BE2C (cell line): ENCODE measurements at regions not wholly inside any gene's neighbourhood (a gene's known extent, or its start where the extent isn't known, plus 50 kb on each side); places are given as distances from the start of the nearest gene placed in this dataset.

Experiments
- DNase-seq: peaks from one replicate; pipeline ENCODE4 v3.0.0-alpha.2; 2020
- H3K27me3 ChIP-seq: fragments of 250-450 bp; sonication (Bioruptor Pico); 2 replicates; pipeline ENCODE4 v1.5.1; 2020; ENCODE audit warnings: mild to moderate bottlenecking
- H3K36me3 ChIP-seq: fragments of 250-450 bp; sonication (Bioruptor Pico); 2 replicates; pipeline ENCODE4 v1.5.1; 2020; ENCODE audit warnings: mild to moderate bottlenecking
- H3K4me1 ChIP-seq: fragments of 250-450 bp; sonication (Bioruptor Pico); 2 replicates; pipeline ENCODE4 v1.5.1; 2020
- H3K4me3 ChIP-seq: 2 replicates; pipeline ENCODE4 v1.5.1; 2011; ENCODE audit warnings: low read depth, low read length
- H3K9me3 ChIP-seq: fragments of 250-450 bp; sonication (Bioruptor Pico); 2 replicates; pipeline ENCODE4 v1.5.1; 2020
- TF ChIP-seq, protein P1 (sequence below): IDR thresholded peaks from 2 replicates; pipeline ENCODE4 v1.5.1; 2012; ENCODE audit warnings: mild to moderate bottlenecking, low read depth, low read length

DNA sequence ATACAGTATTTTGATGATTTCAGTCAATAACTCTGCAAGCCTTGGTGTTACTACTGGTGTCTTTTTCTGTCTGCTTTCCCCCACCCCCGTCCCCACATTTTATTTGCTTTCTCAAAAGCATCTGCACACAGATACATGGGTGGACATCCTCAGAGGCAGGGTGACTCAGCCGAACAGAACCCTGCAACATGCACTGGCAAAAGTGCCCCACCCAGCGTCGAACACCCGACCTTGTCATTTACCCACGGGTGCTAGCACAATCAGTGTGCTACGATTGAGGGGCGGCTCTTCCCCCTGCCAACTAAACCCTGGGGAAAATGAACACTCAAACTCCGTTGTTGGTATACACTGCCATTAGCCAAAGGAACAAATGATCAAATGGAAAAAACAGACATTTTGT is 115.9 kb upstream of the NAA20 start:
- Histone ChIP-seq H3K36me3 (no peaks in the 10 kb centered on the region), H3K9me3 (no peaks in the 10 kb centered on the region), H3K4me1 (no peaks in the 10 kb centered on the region), H3K4me3 (no peak overlapping the region), H3K27me3 (no peaks in the 10 kb centered on the region)
- TF ChIP-seq, protein P1, sequence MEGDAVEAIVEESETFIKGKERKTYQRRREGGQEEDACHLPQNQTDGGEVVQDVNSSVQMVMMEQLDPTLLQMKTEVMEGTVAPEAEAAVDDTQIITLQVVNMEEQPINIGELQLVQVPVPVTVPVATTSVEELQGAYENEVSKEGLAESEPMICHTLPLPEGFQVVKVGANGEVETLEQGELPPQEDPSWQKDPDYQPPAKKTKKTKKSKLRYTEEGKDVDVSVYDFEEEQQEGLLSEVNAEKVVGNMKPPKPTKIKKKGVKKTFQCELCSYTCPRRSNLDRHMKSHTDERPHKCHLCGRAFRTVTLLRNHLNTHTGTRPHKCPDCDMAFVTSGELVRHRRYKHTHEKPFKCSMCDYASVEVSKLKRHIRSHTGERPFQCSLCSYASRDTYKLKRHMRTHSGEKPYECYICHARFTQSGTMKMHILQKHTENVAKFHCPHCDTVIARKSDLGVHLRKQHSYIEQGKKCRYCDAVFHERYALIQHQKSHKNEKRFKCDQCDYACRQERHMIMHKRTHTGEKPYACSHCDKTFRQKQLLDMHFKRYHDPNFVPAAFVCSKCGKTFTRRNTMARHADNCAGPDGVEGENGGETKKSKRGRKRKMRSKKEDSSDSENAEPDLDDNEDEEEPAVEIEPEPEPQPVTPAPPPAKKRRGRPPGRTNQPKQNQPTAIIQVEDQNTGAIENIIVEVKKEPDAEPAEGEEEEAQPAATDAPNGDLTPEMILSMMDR = no peak
- DNase-seq = no peak

DNA sequence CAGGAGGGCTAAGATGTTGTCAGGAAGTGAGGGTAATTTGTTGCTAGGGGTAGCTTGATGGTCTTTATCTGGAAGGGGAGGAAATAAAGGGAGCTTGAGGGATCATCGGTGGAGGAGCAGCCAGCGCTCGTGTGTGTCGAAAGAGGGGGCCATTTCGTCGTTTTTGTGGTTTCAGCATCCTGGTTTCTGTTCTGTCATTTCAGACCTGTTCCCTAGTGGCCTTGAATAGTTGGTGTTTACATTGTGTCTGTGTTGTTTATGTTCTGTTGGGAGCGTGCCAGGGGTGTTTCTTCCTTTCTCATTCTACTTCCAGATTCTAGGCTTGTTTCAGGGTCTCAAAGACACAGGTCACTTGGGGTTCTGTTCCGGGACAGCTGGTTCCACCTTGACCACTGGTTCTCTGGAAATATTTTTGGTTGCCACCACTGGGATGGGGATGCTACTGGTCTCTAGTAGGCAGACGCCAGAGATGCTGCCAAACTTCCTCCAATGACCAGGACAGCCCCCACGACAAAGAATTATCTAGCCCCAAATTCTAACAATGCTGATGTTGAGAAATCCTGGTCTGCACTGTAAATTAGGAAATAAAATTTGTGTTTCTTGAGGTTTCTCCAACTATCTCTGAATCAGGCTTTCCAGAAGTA is 113.9 kb upstream of the NAA20 start:
- TF ChIP-seq, protein P1 = peak; percentile 50
- peak; percentile 22 for DNase-seq
- Histone ChIP-seq H3K27me3 (no peaks in the 10 kb centered on the region), H3K9me3 (no peaks in the 10 kb centered on the region), H3K4me1 (no peaks in the 10 kb centered on the region), H3K36me3 (no peaks in the 10 kb centered on the region), H3K4me3 (no peak overlapping the region)

DNA sequence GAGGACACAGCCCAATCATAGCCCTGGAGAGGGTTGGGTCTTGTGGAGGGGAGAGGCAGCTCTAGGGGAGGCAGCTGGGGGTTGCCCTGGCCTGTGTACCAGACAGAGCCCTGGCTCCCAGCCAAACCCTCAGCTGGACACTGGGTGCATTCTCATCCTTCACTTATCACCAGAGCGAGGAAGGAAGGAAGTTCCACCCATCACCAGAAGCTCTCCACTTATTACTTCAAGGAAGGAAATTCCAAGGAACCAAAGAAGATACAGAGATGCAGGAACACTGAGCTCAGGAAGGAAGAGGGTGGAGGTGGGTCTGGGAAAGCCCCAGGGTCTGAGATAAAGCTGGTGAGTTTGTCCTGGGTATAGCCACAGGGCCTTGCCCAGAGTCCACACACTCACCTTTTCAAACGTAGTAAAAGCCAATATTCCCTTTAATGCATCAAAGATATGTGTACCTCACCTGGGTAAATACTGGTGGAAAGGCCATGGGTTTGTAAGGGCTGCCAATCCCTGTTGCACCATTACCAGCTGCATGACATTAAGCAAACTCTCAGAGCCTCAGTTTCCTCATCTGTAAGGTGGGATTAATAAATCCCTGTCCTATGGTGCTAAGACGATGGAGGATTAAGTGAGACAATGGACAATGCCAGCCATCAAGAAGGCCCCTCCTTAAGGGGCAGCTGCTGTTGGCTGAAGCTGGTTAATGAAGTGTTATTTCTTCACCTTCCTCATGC is 109.7 kb upstream of the NAA20 start:
- Histone ChIP-seq H3K4me3 (no peak overlapping the region), H3K4me1 (no peaks in the 10 kb centered on the region), H3K9me3 (no peaks in the 10 kb centered on the region), H3K36me3 (no peaks in the 10 kb centered on the region), H3K27me3 (no peaks in the 10 kb centered on the region)
- TF ChIP-seq, protein P1 = no peak
- DNase-seq = no peak

DNA sequence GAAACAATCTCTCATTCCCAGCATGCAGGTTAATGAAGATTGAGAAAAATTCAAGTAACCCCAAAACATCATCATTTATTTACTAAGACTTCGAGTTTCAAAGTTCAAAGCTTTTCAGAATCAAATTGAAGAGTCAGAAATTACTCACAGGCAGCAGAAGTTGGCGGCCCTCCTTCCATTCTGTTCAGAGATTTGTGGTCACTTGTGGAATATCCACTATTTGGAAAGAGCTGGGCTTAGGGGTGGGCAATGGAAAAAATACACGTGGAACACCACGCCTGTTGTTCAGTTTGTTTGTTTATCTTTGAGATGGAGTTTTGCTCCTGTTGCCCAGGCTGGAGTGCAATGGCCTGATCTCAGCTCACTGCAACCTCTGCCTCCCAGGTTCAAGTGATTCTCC is 108.6 kb upstream of the NAA20 start:
- TF ChIP-seq, protein P1 = no peak
- Histone ChIP-seq H3K9me3 (no peaks in the 10 kb centered on the region), H3K4me3 (no peak overlapping the region), H3K27me3 (no peaks in the 10 kb centered on the region), H3K4me1 (no peaks in the 10 kb centered on the region), H3K36me3 (no peaks in the 10 kb centered on the region)
- DNase-seq = no peak

DNA sequence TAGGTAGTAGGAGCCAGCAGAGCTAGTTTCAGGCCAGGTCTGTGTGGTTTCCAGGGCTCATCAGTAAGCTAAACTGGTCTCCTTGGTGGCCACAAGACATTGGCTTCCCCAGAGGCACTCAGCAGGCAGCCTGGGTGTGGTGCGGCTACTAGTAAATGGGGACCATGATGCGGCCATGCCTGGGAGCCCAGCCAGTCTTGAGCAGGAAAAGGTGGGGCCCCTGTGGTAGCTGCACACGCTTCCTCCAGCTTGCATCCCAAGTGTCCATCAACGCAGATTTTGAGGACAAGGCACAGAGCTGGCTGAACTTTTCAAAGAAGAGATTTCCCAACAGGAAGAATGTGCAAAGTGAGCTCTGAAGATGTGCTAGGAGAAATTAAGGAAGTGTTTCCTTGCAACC is 107.4 kb upstream of the NAA20 start:
- TF ChIP-seq, protein P1 = no peak
- no peaks in the 10 kb centered on the region for H3K4me1 ChIP-seq
- no peaks in the 10 kb centered on the region for H3K36me3 ChIP-seq
- peaks cover 7% of the 10 kb centered on the region; the same call in 1 of the 2 replicates for H3K27me3 ChIP-seq
- no peaks in the 10 kb centered on the region for H3K9me3 ChIP-seq
- no peak overlapping the region for H3K4me3 ChIP-seq
- DNase-seq = no peak

DNA sequence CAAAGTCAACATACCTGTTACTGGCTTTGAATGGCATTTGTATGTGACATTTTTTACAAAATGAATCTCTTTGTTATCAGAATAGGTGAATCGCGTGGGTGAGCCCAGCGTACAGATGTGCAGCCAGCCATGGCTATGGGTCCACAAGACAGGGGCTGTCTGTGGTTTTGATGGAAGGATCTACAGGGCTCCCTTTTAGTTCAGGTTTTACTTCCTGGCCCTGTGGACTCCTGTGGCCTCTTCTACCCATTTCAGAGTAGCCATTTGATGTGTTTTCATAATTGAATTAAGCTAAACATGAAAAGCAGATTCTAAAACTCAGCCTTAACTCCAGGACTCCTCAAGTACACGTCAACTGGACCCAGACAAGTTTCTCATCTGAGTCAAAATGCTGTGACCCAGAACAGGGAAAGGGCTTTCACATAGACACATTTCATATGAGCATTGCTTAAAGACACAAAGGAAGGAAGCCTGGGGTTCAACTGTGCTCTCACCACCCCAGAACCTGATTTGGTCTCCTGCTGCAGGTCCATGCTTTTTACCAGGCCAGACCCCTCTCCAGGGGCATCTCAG is 105.3 kb upstream of the NAA20 start:
- peaks cover 19% of the 10 kb centered on the region for H3K27me3 ChIP-seq
- no peaks in the 10 kb centered on the region for H3K36me3 ChIP-seq
- no peaks in the 10 kb centered on the region for H3K4me1 ChIP-seq
- DNase-seq = no peak
- no peak overlapping the region for H3K4me3 ChIP-seq
- no peaks in the 10 kb centered on the region for H3K9me3 ChIP-seq
- TF ChIP-seq, protein P1 = no peak
